H1 (cell line): ENCODE measurements at regions not wholly inside any gene's neighbourhood (a gene's known extent, or its start where the extent isn't known, plus 50 kb on each side); places are given as distances from the start of the nearest gene placed in this dataset.

ENCODE experiments used
- BRCA1 ChIP-seq: IDR thresholded peaks from 2 replicates; pipeline ENCODE4 v1.6.1; 2012; ENCODE audit warnings: low read depth, low read length, improper control_type of control experiment
- CBX5 ChIP-seq: fragments of 300-800, 300-1000 bp; sonication (generic); IDR thresholded peaks from 2 replicates; pipeline ENCODE4 v1.7.1; 2016; ENCODE audit warnings: antibody characterized with exemption, low read length, low read depth
- CHD1 ChIP-seq: IDR thresholded peaks from 2 replicates; pipeline ENCODE4 v1.6.1; 2012; ENCODE audit warnings: low read depth, low read length, improper control_type of control experiment
- CHD2 ChIP-seq: IDR thresholded peaks from 2 replicates; pipeline ENCODE4 v1.6.1; 2012; ENCODE audit warnings: low read length, improper control_type of control experiment
- CTCF ChIP-seq, 3 experiments: IDR thresholded peaks; 1 replicate in 2 of 3; 2 replicates in 1 of 3; pipeline versions ENCODE4 v1.5.1 to v1.6.1; 2011; ENCODE audit warnings: low read length in 3 of 3, mild to moderate bottlenecking in 3 of 3, inconsistent platforms in 2 of 3, low read depth in 1 of 3, moderate library complexity in 1 of 3; ENCODE audit not compliant: insufficient read depth in 1 of 3; ENCODE audit errors: control extremely low read depth in 1 of 3
- E2F6 ChIP-seq: IDR thresholded peaks from 2 replicates; pipeline ENCODE4 v1.6.1; 2012; ENCODE audit warnings: inconsistent platforms
- EZH2 ChIP-seq: fragments of 200-600 bp; sonication (generic); IDR thresholded peaks from 2 replicates; pipeline ENCODE4 v1.7.1; 2012; ENCODE audit warnings: low read depth, mild to moderate bottlenecking, moderate library complexity, low read length, inconsistent platforms; ENCODE audit not compliant: severe bottlenecking
- FOSL1 ChIP-seq: IDR thresholded peaks from 2 replicates; pipeline ENCODE4 v1.6.1; 2011; ENCODE audit warnings: mild to moderate bottlenecking, low read depth, low read length, moderate library complexity; ENCODE audit not compliant: insufficient read depth
- KDM1A ChIP-seq: fragments of 200-600, 300-600 bp; sonication (generic); IDR thresholded peaks from 2 replicates; pipeline ENCODE4 v1.7.1; 2016; ENCODE audit warnings: mild to moderate bottlenecking, low read length, borderline replicate concordance
- MAX ChIP-seq: IDR thresholded peaks from 2 replicates; pipeline ENCODE4 v1.6.1; 2012; ENCODE audit warnings: inconsistent platforms
- RFX5 ChIP-seq: IDR thresholded peaks from 2 replicates; pipeline ENCODE4 v1.6.1; 2011; ENCODE audit warnings: low read depth, low read length, improper control_type of control experiment, borderline replicate concordance
- TAF1 ChIP-seq: IDR thresholded peaks from 2 replicates; pipeline ENCODE4 v1.6.1; 2011; ENCODE audit warnings: mild to moderate bottlenecking, low read depth, low read length
- ZNF274 ChIP-seq: IDR thresholded peaks from 2 replicates; pipeline ENCODE4 v1.7.0; 2012; ENCODE audit warnings: low read length, borderline replicate concordance; ENCODE audit errors: extremely low read depth

GRCh38 chr4:123218981-123219380, 177.6 kb upstream of the SPRY1 start:
- TF ChIP-seq EZH2 (no peak), RFX5 (no peak), CHD1 (no peak), TAF1 (no peak), CTCF (IDR thresholded peaks at IDR 0.05; ENCODE audit: control extremely low read depth in 1 of 3, insufficient read depth in 1 of 3, low read depth in 1 of 3, low read length in 3 of 3) (no peak), MAX (no peak), E2F6 (no peak), KDM1A (no peak), BRCA1 (no peak), CBX5 (no peak), FOSL1 (no peak), ZNF274 (no peak), CHD2 (no peak)
